Endothelial cell of umbilical vein (primary cell): ENCODE measurements at regions not wholly inside any gene's neighbourhood (a gene's known extent, or its start where the extent isn't known, plus 50 kb on each side); places are given as distances from the start of the nearest gene placed in this dataset.

Experiments
- BruUV-seq: library from RNA; stranded (reverse); fragments of 400-500 nt; replicated peaks from 2 replicates; lab custom pipeline; 2021; lab: Mats Ljungman, UMichigan
- CTCF ChIA-PET: fragments of 300-600, 350-600 bp; sonication (Branson Sonifier 250); formaldehyde crosslinking; loops from one replicate; lab custom pipeline; 2021; ENCODE audit warnings: antibody characterized with exemption, inconsistent platforms; lab: Charles Lee
- POLR2A ChIA-PET: fragments of 300-600, 350-600 bp; sonication (Branson Sonifier 250); formaldehyde crosslinking; loops from one replicate; lab custom pipeline; 2021; ENCODE audit warnings: antibody characterized with exemption, inconsistent platforms; lab: Charles Lee
- DNase-seq: peaks from one replicate; pipeline ENCODE4 v3.0.0-alpha.2; 2011; ENCODE audit warnings: low read depth, low spot score
- FAIRE-seq: peaks from 2 replicates; lab custom pipeline; 2011; peaks lifted over from hg19 to GRCh38; lab: Jason Lieb, UNC
- H2AFZ ChIP-seq: 2 replicates; pipeline ENCODE4 v1.6.0; 2012; ENCODE audit warnings: low read depth, low read length, control low read depth, inconsistent platforms
- H3K27ac ChIP-seq: 2 replicates; pipeline ENCODE4 v1.5.1; 2011; ENCODE audit warnings: low read depth, mild to moderate bottlenecking, control low read depth, low read length, moderate library complexity; ENCODE audit not compliant: insufficient read depth
- H3K27me3 ChIP-seq, 2 experiments: 2 replicates each; pipeline versions ENCODE4 v1.6.0 to v1.6.1; 2011; ENCODE audit warnings: low read length in 2 of 2, mixed read lengths in 1 of 2; ENCODE audit not compliant: control insufficient read depth in 2 of 2, insufficient read depth in 2 of 2
- H3K36me3 ChIP-seq, 2 experiments: 2 replicates in 1 of 2; 3 replicates in 1 of 2; pipeline ENCODE4 v1.5.1; 2011; ENCODE audit warnings: low read length in 2 of 2, mild to moderate bottlenecking in 1 of 2, moderate library complexity in 1 of 2; ENCODE audit not compliant: control insufficient read depth in 2 of 2, insufficient read depth in 2 of 2; ENCODE audit errors: extremely low read depth in 1 of 2
- H3K4me1 ChIP-seq: 3 replicates; pipeline ENCODE4 v1.5.1; 2011; ENCODE audit warnings: mild to moderate bottlenecking, low read length; ENCODE audit not compliant: control insufficient read depth, insufficient read depth; ENCODE audit errors: extremely low read depth
- H3K4me2 ChIP-seq: 2 replicates; pipeline ENCODE4 v1.6.1; 2011; ENCODE audit warnings: low read length, control low read depth, mixed read lengths; ENCODE audit not compliant: insufficient read depth
- H3K4me3 ChIP-seq, 3 experiments: fragments of 200-600 bp in 1 of 3; sonication (generic), shearing (Covaris generic) in 1 of 3; replicated peaks in 1 of 3; 2 replicates each; pipeline ENCODE4 v1.5.1; 2011 to 2016; ENCODE audit warnings: control low read depth in 3 of 3, low read length in 3 of 3, mild to moderate bottlenecking in 2 of 3, inconsistent platforms in 1 of 3, low read depth in 1 of 3, moderate library complexity in 1 of 3; ENCODE audit not compliant: insufficient read depth in 1 of 3
- H3K79me2 ChIP-seq: 2 replicates; pipeline ENCODE4 v1.6.0; 2012; ENCODE audit warnings: low read length, inconsistent platforms; ENCODE audit not compliant: control insufficient read depth, insufficient read depth
- H3K9ac ChIP-seq: replicated peaks from 2 replicates; pipeline ENCODE3; 2011; ENCODE audit warnings: low read length, control low read depth; ENCODE audit not compliant: insufficient read depth; ENCODE audit errors: extremely low read depth
- H3K9me1 ChIP-seq: replicated peaks from 3 replicates; pipeline ENCODE4 v1.6.0; 2011; ENCODE audit warnings: mild to moderate bottlenecking, low read length; ENCODE audit not compliant: control insufficient read depth, insufficient read depth; ENCODE audit errors: extremely low read depth
- H3K9me3 ChIP-seq: replicated peaks from 2 replicates; pipeline ENCODE4 v1.5.1; 2012; ENCODE audit warnings: low read length, inconsistent platforms; ENCODE audit not compliant: control insufficient read depth, insufficient read depth
- H4K20me1 ChIP-seq: replicated peaks from 2 replicates; pipeline ENCODE3; 2011; ENCODE audit warnings: mild to moderate bottlenecking, low read length; ENCODE audit not compliant: control insufficient read depth, insufficient read depth; ENCODE audit errors: extremely low read depth
- EZH2 ChIP-seq: IDR thresholded peaks from 2 replicates; pipeline ENCODE4 v1.6.1; 2012; ENCODE audit warnings: borderline replicate concordance, low read depth, mild to moderate bottlenecking, moderate library complexity, low read length, inconsistent platforms; ENCODE audit not compliant: severe bottlenecking
- FOS ChIP-seq: IDR thresholded peaks from 2 replicates; pipeline ENCODE4 v1.6.1; 2011; ENCODE audit warnings: mild to moderate bottlenecking, low read length, moderate library complexity, borderline replicate concordance; ENCODE audit not compliant: insufficient read depth
- GATA2 ChIP-seq: IDR thresholded peaks from 2 replicates; pipeline ENCODE4 v1.7.0; 2011; ENCODE audit warnings: low read depth, mild to moderate bottlenecking, moderate library complexity, mixed read lengths, low read length; ENCODE audit not compliant: insufficient read length, insufficient read depth
- JUN ChIP-seq: IDR thresholded peaks from 2 replicates; pipeline ENCODE4 v1.6.1; 2011; ENCODE audit warnings: borderline replicate concordance, low read depth; ENCODE audit not compliant: insufficient read length, insufficient read depth
- MYC ChIP-seq: IDR thresholded peaks from one replicate; pipeline ENCODE4 v1.6.1; 2011; ENCODE audit warnings: mild to moderate bottlenecking, low read depth, low read length
- POLR2A ChIP-seq: IDR thresholded peaks from 2 replicates; pipeline ENCODE4 v1.6.1; 2012; ENCODE audit warnings: low read depth, mild to moderate bottlenecking, control low read depth, low read length
- POLR2AphosphoS5 ChIP-seq: IDR thresholded peaks from 2 replicates; pipeline ENCODE4 v1.6.1; 2012; ENCODE audit warnings: low read depth, mild to moderate bottlenecking, control low read depth, low read length, moderate library complexity; ENCODE audit not compliant: insufficient read depth
- dilution Hi-C: fragments of 300-500 bp; cut with MboI; formaldehyde crosslinking; loops from one replicate; pipeline ENCODE4 v1.15.0; 2019; ENCODE audit warnings: low sequenced_read_pairs; ENCODE audit not compliant: extremely low pct_ligation_motif_present
- intact Hi-C: fragments of 100-400 bp; cut with micrococcal nuclease; formaldehyde crosslinking; loops from one replicate; pipeline ENCODE4 v1.10.0; 2022
- TF ChIP-seq, protein P1 (sequence below), 2 donors: IDR thresholded peaks; 1 replicate in 1 of 2; 2 replicates in 1 of 2; pipeline ENCODE4 v1.5.1; 2011; ENCODE audit warnings: low read length in 2 of 2, mild to moderate bottlenecking in 2 of 2, moderate library complexity in 2 of 2, control low read depth in 1 of 2, inconsistent platforms in 1 of 2, low read depth in 1 of 2; ENCODE audit not compliant: insufficient read depth in 1 of 2; ENCODE audit errors: extremely low read depth in 1 of 2
- TF ChIP-seq, protein P2 (sequence below): IDR thresholded peaks from 2 replicates; pipeline ENCODE4 v1.6.1; 2011; ENCODE audit not compliant: insufficient read depth, insufficient read length

DNA sequence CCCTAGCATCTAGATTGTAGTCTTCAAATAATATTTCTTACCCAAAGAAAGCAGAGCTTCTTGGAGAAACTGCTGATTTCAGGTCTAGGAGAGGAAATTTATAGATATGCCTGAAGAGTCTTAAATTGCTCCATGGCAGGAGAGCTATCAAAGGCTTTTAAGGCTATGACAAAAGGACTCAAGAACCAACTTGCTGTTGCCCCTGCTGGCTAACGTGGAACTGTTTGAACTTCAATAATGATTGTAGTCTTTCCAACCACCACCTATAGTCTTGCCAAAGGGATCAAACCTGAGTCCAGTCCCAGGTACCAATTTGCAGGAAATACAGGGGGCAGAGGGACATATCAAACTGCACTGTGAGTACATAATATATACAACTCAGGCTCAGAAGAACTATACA lies 336.2 kb upstream of the ESRRG start:
- Histone ChIP-seq H3K4me2 (no peak overlapping the region), H2AFZ (no peak overlapping the region), H3K27ac (no peak overlapping the region), H3K9me3 (no peaks in the 10 kb centered on the region), H3K79me2 (no peaks in the 10 kb centered on the region), H3K27me3 (no peaks in the 10 kb centered on the region), H3K36me3 (no peaks in the 10 kb centered on the region), H3K9ac (no peak overlapping the region), H3K4me3 (no peak overlapping the region), H3K4me1 (no peaks in the 10 kb centered on the region), H4K20me1 (no peaks in the 10 kb centered on the region), H3K9me1 (no peaks in the 10 kb centered on the region)
- dilution Hi-C loops: no loop called here
- ChIA-PET POLR2A (no interaction called here), CTCF (no interaction called here)
- DNase-seq: no peak
- TF ChIP-seq, protein P1, sequence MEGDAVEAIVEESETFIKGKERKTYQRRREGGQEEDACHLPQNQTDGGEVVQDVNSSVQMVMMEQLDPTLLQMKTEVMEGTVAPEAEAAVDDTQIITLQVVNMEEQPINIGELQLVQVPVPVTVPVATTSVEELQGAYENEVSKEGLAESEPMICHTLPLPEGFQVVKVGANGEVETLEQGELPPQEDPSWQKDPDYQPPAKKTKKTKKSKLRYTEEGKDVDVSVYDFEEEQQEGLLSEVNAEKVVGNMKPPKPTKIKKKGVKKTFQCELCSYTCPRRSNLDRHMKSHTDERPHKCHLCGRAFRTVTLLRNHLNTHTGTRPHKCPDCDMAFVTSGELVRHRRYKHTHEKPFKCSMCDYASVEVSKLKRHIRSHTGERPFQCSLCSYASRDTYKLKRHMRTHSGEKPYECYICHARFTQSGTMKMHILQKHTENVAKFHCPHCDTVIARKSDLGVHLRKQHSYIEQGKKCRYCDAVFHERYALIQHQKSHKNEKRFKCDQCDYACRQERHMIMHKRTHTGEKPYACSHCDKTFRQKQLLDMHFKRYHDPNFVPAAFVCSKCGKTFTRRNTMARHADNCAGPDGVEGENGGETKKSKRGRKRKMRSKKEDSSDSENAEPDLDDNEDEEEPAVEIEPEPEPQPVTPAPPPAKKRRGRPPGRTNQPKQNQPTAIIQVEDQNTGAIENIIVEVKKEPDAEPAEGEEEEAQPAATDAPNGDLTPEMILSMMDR (IDR thresholded peaks at IDR 0.05; ENCODE audit: extremely low read depth in 1 of 2, insufficient read depth in 1 of 2, low read depth in 1 of 2, low read length in 2 of 2): no peak
- TF ChIP-seq POLR2AphosphoS5 (no peak), MYC (no peak), POLR2A (no peak), GATA2 (no peak), EZH2 (no peak), FOS (no peak), JUN (no peak)
- TF ChIP-seq, protein P2, sequence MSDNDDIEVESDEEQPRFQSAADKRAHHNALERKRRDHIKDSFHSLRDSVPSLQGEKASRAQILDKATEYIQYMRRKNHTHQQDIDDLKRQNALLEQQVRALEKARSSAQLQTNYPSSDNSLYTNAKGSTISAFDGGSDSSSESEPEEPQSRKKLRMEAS: no peak
- FAIRE-seq: no peak
- intact Hi-C loops: no loop called here
- BruUV-seq: no TSS peak
